Osteoblast (primary cell): ENCODE measurements at regions not wholly inside any gene's neighbourhood (a gene's known extent, or its start where the extent isn't known, plus 50 kb on each side); places are given as distances from the start of the nearest gene placed in this dataset.

Source experiments
- DNase-seq: peaks from one replicate; pipeline ENCODE4 v3.0.0; 2011; ENCODE audit warnings: low spot score, mixed read lengths; ENCODE audit not compliant: insufficient read length; ENCODE audit errors: missing footprints
- H2AFZ ChIP-seq: 2 replicates; pipeline ENCODE4 v1.6.0; 2011; ENCODE audit warnings: mild to moderate bottlenecking, low read length
- H3K27ac ChIP-seq: 2 replicates; pipeline ENCODE4 v1.5.1; 2011; ENCODE audit warnings: mild to moderate bottlenecking, low read depth, low read length, moderate library complexity
- H3K27me3 ChIP-seq: 2 replicates; pipeline ENCODE4 v1.6.0; 2012; ENCODE audit warnings: mild to moderate bottlenecking, control low read depth, inconsistent platforms, low read length, moderate library complexity; ENCODE audit not compliant: insufficient read depth
- H3K36me3 ChIP-seq: 2 replicates; pipeline ENCODE4 v1.5.1; 2011; ENCODE audit warnings: mild to moderate bottlenecking, low read length, control low read depth, moderate library complexity; ENCODE audit not compliant: insufficient read depth
- H3K4me1 ChIP-seq: 2 replicates; pipeline ENCODE4 v1.5.1; 2011; ENCODE audit warnings: mild to moderate bottlenecking, low read length, control low read depth, moderate library complexity; ENCODE audit not compliant: insufficient read depth
- H3K4me2 ChIP-seq: 2 replicates; pipeline ENCODE4 v1.6.0; 2011; ENCODE audit warnings: mild to moderate bottlenecking, low read length; ENCODE audit not compliant: insufficient read depth
- H3K4me3 ChIP-seq: fragments of 200-600 bp; sonication (generic); 3 replicates; pipeline ENCODE4 v1.5.1; 2012; ENCODE audit warnings: mild to moderate bottlenecking, low read length, inconsistent platforms; ENCODE audit not compliant: insufficient read depth
- H3K79me2 ChIP-seq: 2 replicates; pipeline ENCODE4 v1.6.0; 2012; ENCODE audit warnings: mild to moderate bottlenecking, low read length, control low read depth, inconsistent platforms; ENCODE audit not compliant: insufficient read depth
- H3K9me3 ChIP-seq: 2 replicates; pipeline ENCODE4 v1.5.1; 2011; ENCODE audit warnings: low read depth, low read length, control low read depth
- H4K20me1 ChIP-seq: 2 replicates; pipeline ENCODE4 v1.6.0; 2012; ENCODE audit warnings: mild to moderate bottlenecking, low read length, control low read depth; ENCODE audit not compliant: insufficient read depth
- TF ChIP-seq, protein P1 (sequence below): IDR thresholded peaks from 2 replicates; pipeline ENCODE4 v1.5.1; 2011; ENCODE audit warnings: mild to moderate bottlenecking, low read depth, low read length, moderate library complexity; ENCODE audit errors: extremely low read depth

DNA sequence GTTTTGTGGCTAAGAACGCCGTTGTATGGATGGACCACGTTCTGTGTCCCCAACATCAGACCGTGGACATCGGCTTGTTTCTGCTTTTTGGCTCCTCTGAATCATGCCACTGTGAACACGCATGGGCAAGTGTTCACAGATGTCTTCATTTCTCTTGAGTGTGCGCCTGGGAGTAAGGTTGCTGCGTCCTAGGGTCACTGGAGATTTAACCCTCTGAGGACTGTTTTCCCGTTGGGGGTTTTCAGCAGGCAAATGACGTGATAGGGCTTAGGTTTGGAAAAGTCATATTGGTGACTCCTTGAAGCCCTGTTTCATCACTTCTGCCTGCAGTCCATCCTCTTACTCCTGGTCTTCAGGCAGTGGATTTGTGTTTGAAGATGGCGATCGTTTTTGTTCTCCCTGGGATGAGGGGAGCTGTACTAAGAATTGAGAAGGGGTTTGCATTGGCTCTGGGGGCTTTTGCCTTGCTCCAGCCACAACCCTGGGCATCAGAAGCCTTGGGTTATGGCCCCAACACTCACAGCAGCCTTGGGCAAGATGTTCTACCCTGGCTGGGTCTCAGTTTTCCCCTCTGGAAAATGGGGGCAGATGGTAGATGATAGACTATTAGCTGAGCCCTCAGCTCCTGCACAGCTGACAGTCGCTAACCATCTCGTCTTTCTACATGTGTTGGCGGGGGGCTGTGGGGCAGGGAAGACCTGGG is 67.2 kb upstream of the CIBAR2 start:
- Histone ChIP-seq H3K4me3 (no peak overlapping the region), H2AFZ (no peak overlapping the region), H3K27me3 (no peaks in the 10 kb centered on the region), H3K79me2 (peaks cover 92% of the 10 kb centered on the region), H3K9me3 (peaks cover 2% of the 10 kb centered on the region), H3K27ac (no peak overlapping the region), H3K4me2 (no peak overlapping the region), H3K4me1 (peaks cover 8% of the 10 kb centered on the region), H4K20me1 (peaks cover 24% of the 10 kb centered on the region), H3K36me3 (peaks cover 11% of the 10 kb centered on the region)
- TF ChIP-seq, protein P1, sequence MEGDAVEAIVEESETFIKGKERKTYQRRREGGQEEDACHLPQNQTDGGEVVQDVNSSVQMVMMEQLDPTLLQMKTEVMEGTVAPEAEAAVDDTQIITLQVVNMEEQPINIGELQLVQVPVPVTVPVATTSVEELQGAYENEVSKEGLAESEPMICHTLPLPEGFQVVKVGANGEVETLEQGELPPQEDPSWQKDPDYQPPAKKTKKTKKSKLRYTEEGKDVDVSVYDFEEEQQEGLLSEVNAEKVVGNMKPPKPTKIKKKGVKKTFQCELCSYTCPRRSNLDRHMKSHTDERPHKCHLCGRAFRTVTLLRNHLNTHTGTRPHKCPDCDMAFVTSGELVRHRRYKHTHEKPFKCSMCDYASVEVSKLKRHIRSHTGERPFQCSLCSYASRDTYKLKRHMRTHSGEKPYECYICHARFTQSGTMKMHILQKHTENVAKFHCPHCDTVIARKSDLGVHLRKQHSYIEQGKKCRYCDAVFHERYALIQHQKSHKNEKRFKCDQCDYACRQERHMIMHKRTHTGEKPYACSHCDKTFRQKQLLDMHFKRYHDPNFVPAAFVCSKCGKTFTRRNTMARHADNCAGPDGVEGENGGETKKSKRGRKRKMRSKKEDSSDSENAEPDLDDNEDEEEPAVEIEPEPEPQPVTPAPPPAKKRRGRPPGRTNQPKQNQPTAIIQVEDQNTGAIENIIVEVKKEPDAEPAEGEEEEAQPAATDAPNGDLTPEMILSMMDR, result no peak
- DNase-seq, result peak; percentile 2

DNA sequence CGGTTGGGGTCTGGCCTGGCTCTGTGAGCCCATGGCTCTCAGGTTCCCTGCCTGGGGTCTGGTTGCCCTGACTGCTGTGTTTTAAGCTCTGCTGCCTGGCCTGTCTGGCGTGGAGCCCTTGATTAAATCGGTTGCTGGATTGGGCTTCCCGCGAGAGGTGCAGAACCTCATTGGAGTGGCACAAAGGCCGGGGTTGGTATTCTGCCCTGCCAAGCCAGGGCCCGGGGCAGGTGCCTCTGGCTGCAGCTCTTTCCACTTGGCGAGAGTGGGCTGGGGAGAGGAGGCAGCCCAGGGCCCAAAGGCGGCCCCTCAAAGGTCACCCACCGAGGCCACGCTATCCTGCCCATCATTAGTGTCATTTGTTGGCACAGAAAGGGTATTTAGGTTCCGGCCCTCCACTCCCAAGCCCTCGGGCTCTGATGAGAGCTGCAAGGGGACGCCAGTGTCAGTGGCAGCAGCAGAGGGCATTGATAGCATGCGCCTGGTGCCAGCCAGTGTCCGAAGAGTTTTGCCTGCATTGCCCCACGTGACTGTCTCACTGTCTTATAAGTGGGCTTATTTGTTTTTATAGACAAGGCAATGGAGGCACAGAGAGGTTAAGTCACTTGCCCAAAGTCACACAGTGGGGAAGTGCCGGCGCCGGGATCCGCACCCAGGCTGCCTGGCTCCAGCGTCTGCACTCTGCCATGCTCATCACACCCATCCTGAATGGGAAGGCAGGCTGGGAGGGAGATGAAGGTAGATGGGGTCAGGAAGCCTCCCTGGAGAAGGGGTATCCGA is 68.0 kb upstream of the CIBAR2 start:
- Histone ChIP-seq H3K36me3 (peaks cover 16% of the 10 kb centered on the region), H3K79me2 (peaks cover 87% of the 10 kb centered on the region), H3K4me3 (no peak overlapping the region), H3K27ac (no peak overlapping the region), H2AFZ (no peak overlapping the region), H3K27me3 (no peaks in the 10 kb centered on the region), H3K9me3 (peaks cover 2% of the 10 kb centered on the region), H3K4me1 (peaks cover under 1% of the 10 kb centered on the region), H4K20me1 (peaks cover 27% of the 10 kb centered on the region), H3K4me2 (no peak overlapping the region)
- peak; percentile 22 for DNase-seq
- TF ChIP-seq, protein P1, result no peak

DNA sequence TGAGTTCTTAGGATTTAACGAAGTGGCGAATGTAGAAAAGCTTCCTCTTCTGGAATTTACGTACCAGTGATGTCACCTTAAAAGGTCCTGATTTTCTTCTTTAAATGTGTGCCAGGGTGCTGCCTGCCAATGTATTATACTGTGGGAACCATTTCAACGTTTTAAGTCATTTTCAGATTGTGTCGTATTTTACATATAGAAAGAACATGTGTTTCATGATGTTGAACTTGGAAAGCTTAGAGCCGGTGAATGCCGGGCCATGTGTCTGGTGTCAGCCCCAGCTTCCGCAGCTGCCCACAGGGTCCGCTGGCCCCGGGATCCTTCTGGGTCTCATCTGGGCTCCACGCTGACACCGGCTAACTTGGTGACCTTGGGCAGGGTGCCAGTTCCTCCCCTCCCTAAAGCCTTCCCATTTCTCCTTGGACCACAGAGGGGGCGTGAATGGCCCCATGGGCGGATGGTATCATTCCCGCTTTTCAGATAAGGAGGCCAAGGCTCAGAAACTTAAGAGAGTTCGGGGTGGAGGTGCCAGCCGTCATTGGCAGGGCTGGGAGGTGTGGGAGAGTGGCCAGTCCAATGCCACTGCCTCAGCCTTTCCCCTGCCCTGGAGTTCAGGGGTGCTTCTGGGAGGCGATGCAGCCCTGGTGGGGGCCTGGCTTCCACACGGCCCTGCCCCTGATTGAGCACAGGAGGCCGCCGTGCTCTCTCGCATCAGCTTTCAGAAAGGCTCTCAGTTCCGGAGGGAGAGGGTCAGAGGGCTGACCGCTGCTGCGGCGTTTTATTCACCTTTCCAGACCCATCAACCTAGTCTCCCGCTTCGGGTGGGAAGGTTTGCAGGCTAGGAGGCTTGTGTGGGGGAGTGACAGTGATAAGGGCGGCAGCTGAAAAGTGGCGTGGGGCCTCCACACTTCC is 68.8 kb upstream of the CIBAR2 start:
- Histone ChIP-seq H3K36me3 (peaks cover 22% of the 10 kb centered on the region), H3K27me3 (no peaks in the 10 kb centered on the region), H3K4me1 (no peaks in the 10 kb centered on the region), H2AFZ (no peak overlapping the region), H3K27ac (no peak overlapping the region), H3K9me3 (peaks cover 2% of the 10 kb centered on the region), H4K20me1 (peaks cover 27% of the 10 kb centered on the region), H3K4me2 (no peak overlapping the region), H3K79me2 (peaks cover 86% of the 10 kb centered on the region), H3K4me3 (no peak overlapping the region)
- TF ChIP-seq, protein P1, result no peak
- DNase-seq, result peak; percentile 73
